B cell (primary cell): ENCODE measurements at regions not wholly inside any gene's neighbourhood (a gene's known extent, or its start where the extent isn't known, plus 50 kb on each side); places are given as distances from the start of the nearest gene placed in this dataset.

ENCODE experiments used
- EZH2 ChIP-seq: IDR thresholded peaks from 2 replicates; pipeline ENCODE4 v1.6.1; 2012; ENCODE audit warnings: borderline replicate concordance, low read depth, mild to moderate bottlenecking, moderate library complexity, low read length; ENCODE audit not compliant: insufficient read depth, poor library complexity, severe bottlenecking
- TF ChIP-seq, protein P1 (sequence below): fragments of 200-600 bp; IDR thresholded peaks from one replicate; pipeline ENCODE4 v1.8.0; 2022; ENCODE audit warnings: antibody characterized with exemption, mild to moderate bottlenecking

DNA sequence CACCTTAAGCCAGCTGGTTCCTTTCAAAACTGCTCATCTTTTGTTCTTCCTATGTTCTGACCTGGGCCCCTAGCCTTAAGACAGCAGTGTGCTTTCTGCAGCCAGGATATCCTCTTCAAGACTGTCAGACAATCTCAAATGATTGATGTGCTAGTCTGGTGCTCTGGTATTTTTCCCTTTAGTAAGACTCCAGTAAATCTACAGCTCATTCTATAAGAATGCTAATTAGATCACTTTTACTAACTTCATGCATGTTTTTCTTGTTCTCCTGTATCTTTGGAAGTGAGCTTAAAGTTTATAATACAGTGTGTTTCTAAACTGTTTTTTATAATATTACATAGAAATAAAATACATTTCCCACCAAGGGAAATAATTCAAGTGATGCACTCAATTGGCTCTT lies 220.9 kb upstream of the NANOGP8 start:
- TF ChIP-seq EZH2 = no peak
- TF ChIP-seq, protein P1, sequence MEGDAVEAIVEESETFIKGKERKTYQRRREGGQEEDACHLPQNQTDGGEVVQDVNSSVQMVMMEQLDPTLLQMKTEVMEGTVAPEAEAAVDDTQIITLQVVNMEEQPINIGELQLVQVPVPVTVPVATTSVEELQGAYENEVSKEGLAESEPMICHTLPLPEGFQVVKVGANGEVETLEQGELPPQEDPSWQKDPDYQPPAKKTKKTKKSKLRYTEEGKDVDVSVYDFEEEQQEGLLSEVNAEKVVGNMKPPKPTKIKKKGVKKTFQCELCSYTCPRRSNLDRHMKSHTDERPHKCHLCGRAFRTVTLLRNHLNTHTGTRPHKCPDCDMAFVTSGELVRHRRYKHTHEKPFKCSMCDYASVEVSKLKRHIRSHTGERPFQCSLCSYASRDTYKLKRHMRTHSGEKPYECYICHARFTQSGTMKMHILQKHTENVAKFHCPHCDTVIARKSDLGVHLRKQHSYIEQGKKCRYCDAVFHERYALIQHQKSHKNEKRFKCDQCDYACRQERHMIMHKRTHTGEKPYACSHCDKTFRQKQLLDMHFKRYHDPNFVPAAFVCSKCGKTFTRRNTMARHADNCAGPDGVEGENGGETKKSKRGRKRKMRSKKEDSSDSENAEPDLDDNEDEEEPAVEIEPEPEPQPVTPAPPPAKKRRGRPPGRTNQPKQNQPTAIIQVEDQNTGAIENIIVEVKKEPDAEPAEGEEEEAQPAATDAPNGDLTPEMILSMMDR = no peak
